Kidney tubule cell (primary cell): ENCODE measurements at regions not wholly inside any gene's neighbourhood (a gene's known extent, or its start where the extent isn't known, plus 50 kb on each side); places are given as distances from the start of the nearest gene placed in this dataset.

Source experiments
- DNase-seq: peaks from one replicate; pipeline ENCODE4 v3.0.0-alpha.2; 2018; ENCODE audit warnings: low spot score

DNA sequence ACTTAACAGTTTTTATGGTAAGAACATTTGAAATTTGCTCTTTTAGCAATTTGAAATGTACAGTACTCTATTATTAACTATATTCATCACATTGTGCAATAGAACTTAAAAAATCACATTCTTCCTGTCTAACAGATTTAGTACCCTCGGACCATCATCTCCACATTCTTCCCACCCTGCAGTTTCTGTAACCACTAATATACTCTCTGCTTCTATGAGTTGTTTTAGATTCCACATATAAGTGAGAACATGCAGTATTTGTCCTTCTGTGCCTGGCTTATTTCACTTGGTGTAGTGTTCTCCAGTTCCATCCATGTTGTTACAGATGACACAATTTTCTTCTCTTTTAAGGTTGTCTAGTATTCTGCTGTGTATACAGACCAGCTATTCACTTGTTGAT is 88.9 kb upstream of the SEC61G start:
- no peak for DNase-seq

DNA sequence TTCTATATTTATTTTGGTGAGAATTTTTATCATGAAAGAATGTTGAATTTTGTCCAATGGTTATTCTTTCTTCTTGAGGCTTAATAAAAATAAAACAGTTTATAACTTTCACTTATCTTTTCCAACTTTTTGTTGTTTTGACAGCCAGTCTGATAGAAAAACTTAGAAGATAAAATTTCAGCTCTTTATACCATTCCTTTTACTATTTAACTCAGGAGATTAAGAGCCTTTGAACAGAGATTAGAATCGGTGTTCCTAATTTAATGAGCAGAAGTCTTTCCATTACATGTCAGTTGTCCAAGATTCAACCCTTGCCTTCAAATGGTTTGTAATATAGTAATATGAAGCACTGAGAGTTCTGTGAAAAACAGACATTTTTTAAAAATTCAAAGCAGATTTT is 97.8 kb upstream of the SEC61G start:
- DNase-seq, result no peak

DNA sequence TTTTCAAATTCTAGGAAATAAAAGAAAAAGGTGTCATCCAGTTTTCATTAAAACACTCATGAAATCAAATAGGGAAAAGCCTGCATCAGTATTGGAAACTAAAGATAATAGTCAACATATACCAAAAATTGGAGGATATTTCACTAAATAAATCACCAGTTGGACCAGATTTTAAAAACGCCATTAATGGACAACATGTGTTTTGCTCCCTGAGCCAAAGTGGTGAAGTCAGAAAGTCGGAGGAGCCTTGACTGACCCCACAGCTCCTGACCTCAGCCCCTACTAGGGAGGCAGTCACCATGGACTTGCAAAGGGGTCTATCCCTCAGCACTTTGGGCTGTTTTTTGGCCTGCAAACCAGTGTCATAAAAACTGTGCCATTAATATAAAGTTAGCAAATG is 98.3 kb upstream of the SEC61G start:
- DNase-seq, result no peak

DNA sequence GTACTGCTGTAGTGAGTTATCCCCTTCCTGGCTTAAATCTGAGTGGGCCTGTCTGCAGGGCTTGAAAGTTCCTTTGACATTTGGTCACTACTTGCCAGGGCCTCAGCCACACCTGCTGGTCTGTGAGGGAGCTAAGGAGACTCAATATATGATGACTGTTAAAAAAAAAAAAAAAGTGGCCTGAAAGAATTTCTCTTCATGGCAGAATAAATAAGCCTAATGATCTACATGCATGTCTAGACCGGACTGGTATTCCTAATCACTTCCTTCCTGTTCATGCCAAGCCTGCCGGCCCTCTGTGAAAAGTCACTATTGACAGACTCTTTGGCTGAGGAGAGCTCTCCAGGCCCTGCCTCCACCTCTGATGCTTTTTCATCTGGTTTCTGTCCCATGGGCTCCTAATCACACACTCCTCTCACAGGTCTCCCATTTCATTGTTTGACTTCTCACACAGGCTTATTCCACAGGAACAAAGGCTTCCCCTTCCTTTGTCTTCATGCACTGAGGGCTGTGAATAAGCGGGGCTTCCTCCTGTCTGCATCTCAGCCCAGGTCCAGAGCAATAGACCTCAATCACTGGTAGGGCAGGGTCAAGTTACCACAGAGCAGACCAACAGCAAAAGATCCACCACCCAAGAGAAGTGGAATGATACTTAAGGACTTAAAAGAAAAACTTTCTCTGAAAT is 99.1 kb upstream of the SEC61G start:
- DNase-seq, result peak; percentile 54

DNA sequence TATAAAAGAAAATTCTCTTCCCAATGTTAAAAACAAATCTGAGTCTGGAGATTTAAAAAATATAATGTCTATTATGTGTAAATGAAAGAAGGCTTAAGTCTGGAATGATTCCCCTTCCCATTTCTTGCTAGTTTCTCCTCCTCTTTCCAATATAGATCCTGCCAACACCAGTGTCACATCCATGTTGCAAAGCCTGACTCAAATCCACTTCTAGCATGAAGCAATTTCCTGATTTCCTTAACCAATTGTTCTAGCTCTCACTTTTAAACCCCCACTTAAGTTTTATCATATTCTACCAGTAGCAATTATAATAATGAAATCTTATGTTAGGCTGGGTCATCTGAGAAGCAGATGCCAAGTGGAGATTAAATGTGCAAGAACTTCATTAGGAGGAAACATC is 100.1 kb upstream of the SEC61G start:
- DNase-seq, result no peak

DNA sequence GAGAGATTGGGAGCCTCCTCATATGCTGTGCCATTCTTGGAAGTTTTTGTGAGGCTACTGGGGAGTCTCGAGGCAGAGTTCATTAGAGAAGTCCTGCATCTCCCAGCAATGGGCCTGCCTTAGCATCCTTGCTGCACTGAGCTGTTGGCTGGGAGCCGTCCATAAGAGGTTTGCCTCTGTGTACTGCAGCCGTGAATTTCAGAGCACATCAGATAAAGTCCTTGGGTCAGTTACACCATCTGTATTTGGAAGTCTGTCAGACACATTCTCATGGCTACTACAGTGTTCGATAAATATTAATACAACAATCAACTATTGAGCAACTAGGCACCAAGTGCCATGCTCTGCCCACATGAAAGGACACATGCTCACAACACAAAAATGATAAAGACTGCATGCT is 100.5 kb upstream of the SEC61G start:
- no peak for DNase-seq

DNA sequence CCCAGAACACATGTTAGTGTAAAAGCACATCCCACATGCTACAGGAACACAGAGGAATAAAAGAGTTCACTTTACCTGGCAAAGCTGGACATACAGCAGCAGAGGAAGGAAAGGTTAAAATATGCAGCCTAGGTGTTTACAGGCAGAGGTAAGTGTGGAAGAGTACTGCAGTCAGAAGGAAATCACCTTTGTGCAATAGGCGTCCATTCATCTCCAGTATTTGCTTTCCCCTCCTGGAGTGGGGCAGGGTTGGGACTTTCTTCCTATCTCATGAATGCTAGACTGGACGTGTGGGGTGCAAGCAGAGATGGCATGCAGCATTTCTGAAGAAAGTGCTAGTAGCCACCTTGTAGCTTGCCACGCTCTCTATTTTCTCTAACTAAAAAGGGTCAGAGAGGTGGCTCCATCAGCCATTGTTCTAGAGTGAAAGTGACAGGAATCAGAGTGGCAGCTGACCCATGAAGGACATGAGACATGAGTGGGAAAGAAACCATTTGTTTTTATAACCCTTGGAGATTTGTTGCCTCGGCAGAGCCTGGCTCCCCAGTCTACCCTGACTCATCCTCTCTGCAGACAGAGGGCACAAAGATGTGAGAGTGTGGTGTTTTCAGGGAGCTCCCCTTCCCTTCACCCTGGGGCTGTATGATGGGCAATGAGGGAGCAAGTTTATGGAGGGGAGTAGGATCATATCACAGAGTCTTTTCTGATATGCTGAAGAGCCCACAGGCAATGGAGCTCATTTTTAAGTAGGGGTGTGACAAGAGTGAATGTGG is 101.2 kb upstream of the SEC61G start:
- peak; percentile 44 for DNase-seq

DNA sequence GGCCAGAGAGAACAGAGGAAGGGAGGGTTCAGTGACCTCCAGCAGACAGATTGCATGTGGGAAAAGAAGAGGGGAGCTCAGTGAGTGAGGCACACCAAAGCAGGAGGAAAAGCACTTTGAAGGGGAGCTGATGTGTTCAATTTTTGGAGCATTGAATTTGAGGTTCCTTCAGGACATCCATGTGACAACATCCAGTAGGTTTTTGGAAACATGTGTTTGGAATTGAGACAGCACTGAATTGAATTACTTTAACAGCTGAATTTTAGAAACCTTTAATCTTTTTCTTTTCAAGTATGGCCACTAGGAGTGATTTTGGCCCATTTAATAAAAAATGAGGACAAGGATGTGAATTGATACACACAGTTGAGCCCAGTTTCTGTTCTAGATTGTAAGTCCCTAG is 101.8 kb upstream of the SEC61G start:
- DNase-seq, result no peak

DNA sequence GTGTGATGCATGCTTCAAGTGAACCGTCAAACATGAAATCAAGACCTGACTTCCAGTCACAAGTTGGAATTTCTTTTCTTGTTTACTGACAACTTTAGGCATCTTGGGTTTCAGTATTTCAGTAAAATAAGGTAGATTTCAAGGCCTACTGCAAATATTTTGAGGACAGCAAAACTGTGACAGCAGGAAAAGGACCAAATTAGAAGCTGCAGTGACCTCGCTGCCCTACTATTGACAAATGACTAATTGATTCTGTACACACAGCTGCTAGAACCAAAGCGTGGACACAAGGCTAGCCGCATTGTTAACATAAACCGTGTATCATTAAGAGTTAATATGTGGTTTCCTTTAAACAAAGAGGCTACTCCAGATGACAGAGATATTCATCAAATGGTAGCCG is 105.7 kb upstream of the SEC61G start:
- DNase-seq, result peak; percentile 20

DNA sequence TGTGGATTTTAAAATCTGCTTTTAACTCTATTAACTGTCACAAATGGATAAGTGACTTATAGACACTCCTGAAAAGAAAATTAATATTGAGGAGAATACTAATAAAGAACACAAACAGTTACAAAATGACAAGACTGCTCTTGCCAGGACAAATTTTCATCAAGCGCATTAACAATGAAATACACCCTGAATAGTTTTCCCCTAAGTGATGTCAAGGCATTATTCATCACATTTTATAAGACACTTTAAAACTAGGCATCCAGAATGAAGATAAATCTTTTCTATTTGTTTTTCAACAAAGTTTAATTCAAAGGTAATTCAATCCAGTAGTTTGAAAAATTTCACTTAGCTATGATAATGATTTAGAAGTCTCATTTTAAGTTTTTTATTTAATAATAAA is 110.5 kb upstream of the SEC61G start:
- DNase-seq, result no peak

DNA sequence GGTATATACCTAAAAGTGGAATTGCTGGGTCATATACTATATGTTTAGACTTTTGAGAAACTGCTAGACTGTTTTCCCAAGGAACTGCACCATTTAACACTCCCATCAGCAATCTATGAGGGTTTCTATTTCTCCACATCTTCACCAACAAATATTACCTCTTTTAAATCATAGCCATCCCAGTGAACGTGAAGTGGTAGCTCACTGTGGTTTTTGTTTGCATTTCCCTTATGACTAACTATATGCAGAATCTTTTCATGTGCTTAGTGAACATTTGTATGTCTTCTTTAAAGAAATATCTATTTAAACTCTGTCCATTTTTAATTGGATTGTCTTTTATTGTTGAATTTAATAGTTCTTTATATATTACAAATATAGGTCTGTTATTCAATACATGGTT is 115.8 kb upstream of the SEC61G start:
- DNase-seq, result no peak

DNA sequence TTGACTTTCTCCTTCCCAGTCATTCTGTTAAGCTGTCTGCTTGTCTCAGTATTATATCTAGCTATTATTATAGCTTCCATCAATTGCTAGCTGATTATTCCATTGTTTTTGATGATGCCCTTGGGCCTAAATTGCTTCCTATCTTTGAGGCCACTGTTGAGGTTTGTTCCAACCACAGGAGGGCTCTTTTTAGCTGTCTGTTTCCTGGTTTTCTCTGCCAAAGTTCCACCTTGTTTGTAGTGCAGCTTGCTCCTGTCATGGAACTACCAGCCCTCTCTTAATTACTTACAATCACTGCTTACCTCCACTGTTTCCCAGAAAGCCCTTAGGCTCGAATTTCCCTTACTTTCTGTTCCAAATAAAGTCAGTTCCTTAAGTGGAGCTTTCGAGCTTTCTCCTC is 118.7 kb upstream of the SEC61G start:
- DNase-seq, result peak; percentile 58

DNA sequence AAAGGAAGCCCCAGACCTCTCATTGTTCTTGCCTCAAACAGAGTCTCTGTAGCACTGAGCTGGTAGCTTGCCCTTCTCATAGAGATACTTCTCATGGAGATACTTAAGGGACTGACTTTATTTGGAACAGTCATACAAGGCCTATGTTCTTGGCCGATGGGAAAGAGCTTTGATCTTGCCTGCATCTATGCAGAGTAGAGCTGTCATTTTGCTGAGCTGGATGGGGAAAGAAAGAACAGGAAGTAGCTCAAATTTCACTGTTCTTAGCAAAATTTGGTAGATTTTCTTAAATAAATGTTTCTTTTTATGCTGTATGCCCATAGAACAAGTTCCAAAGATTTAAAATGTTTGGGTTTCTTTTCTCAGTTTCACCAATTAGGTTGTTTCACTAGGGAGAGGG is 119.3 kb upstream of the SEC61G start:
- no peak for DNase-seq

DNA sequence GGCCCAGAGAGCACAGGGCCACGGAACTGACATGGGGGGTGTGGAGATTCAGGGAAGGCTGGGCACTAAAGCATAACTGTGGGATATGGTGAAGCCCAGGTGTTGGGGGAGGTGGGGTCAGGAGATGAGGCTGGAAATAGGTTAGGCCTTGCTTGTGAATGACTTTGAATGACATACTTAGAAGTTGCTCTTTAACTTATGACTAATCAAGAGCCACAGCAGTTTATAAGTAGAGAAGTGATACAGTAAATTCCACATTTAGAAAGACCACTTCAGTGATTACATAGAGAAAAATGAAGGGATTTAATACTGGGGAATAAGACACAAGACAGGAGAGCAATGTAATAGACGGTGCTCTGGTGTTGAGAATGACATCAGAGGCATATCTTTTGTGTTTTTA is 120.8 kb upstream of the SEC61G start:
- peak; percentile 94 for DNase-seq

DNA sequence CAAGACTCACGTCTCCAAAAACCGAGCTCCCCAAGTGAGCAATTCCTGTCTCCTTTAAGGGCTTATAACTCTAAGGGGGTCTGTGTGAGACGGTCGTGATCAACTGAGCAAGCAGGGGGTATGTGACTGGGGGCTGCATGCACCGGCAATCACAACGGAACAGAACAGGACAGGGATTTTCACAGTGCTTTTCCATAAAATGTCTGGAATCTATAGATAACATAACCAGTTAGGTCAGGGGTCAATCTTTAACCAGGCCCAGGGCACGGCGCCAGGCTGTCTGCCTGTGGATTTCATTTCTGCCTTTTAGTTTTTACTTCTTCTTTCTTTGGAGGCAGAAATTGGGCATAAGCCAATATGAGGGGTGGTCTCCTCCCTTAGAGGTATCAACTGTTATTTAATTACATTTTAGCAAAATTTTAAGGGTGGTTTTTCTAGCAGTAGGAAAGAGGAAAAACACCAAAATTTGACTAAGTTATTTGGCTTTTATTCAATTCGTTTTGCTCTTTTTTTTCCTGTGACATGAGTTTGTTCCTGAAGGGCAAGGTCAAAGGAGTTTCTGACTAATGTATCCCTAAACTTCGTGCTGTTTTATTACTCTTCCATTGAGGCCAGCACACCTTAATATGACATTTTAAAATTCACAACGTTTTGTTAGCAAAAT is 121.4 kb upstream of the SEC61G start:
- no peak for DNase-seq

DNA sequence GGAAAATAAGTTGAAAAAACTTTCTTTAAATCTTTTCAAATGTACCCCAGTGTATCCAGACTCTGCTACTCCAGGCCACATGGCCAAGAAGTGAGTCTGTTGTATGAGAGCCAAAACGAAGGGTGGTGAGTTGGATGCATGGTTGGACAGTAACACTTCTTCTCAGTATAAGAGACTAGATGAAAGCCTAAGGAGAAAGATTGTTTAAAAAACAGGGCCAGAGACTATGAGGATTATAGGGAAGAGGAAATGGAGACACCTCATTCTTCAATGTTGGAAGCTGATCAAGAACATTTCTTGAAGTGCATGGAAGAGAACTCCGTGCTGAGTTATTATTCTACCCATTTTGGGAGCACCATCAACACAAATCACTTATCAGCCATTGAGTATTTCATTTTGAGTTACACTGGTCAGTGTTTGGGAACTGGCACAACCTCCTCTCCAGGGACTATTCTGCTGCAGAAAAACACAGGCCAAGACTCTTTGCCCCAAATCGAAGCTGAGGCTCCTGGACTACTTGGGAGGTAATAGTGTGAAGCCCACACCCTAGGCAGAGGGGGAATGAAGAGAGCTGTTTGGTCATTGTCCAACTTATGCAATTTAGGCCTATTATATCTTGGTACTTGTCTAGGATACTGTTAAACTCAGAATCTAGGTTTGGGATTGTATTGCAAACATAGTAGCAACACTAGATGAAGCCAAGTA is 123.0 kb upstream of the SEC61G start:
- DNase-seq, result no peak

DNA sequence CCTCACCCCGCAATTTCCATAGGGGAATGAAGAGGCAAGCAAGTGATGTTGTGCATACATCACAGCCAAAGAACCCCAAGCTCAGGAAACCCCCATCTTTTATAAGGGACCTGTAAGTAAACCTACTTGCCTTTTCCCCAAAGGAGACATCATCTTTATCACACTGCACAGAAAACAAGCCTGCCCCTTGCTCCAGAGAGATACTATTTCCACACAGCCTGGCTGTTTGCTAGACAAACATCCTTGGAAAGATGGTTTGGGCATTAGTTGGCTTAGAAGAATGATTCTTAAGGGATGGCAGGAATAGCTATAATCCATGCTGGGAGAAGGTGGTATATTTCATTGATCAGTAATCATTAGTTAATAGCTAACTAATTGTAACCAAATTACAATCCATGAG is 123.7 kb upstream of the SEC61G start:
- no peak for DNase-seq

DNA sequence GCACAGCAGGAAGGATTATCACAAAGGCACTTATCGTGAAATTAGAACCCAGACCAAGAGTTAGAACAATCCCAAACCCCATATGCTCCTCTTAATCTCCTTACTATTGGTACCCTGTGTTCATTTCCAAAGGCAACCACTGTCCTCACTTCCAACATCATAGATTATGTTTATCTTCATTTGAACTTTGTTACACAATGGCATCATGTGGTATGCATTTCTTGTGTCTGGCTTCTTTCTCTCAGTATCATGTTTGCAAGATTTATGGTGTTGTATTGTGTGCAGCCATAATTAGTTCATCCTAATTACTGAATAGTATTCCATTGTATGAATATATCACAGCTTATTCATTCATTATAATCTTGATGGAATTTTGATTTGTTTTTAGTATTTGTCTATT is 124.6 kb upstream of the SEC61G start:
- no peak for DNase-seq

DNA sequence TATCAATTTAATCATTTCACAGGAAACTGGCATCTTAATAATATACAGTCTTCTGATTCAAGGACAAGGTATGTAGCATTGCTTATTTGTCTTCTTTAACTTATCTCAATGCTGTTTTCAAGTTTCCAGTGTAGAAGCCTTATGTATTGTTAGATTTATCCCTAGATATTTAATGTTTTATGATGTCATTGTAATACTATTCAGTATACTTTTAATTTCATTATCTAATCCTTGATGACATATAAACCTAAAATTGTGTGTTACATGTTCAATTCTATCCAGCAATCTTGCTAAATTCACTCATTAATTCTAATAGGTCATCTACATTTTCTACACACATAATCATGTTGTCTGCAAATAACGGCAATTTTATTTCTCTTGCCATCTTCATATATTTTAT is 126.3 kb upstream of the SEC61G start:
- no peak for DNase-seq

DNA sequence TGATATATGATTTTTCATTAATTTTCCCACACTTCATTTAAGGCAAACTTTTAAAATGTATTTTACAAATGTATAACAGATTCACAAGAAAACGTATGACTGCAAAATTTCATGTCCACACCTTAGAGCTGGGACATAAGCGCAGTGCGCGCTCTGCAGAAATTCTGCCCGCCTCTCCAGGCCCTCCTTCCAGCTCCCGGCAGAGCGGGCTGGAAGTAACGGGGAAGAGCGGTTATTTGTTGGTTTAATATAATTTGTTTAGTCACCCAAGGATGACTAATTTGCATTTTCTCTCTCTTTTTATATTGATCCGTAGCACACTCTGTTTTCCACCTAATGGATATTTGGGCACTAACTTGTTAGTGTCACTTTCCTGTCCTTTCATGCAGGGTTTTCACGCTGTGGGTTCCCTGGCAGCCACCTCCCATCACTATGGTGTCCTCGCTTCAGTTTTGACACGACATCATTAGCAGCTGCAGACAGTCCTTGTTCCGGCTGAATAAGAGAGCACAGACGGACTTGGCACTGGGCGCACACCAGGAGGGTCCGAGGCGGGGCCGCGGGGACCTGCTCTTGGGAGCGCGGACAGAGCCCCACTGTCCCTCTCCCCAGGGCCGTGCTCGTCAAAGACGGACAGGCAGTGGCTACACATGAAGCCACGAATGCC is 129.2 kb upstream of the SEC61G start:
- DNase-seq, result peak; percentile 18

DNA sequence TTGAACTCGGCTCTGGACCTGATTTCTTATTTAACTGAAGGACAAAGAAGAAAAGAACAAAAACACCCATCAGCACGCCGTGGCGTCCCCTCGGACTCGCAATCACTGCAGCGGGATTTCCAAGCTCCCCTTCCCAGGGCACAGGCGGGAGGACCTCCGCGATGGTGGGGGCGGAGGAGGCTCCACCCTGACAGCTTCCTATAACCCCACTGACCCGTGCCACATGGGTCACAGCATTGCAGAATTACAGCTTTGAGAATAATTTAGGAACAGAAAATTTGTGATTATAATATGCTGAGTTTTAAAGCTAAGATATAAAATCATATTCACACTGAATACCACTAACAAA is 129.7 kb upstream of the SEC61G start:
- DNase-seq, result no peak

DNA sequence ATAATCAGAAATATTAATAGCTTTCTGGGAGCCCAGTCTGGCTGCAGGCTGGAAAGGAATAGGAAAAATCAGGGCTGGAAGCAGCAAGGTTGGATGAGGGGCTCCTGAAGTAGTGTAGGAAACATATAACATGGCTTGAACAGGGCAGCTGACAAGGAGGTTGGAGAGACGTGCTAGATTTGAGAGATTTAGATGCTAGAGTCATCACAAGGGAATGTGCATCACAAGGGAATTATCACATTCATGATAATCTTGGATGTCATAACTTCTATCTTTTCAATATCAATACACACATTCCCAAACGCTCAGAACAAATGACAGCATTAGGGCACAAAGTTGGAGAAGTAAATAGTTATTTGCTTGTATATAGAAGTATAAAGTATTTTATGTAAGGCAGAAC is 120.9 kb upstream of the EGFR start:
- no peak for DNase-seq
